HG03045 (cell line): ENCODE measurements at regions not wholly inside any gene's neighbourhood (a gene's known extent, or its start where the extent isn't known, plus 50 kb on each side); places are given as distances from the start of the nearest gene placed in this dataset.

Source experiments
- ATAC-seq: cut with Tn5 transposase; IDR thresholded peaks from one replicate; pipeline ENCODE4 v1.9.1; 2021; ENCODE audit warnings: mild to moderate bottlenecking, moderate library complexity; ENCODE audit not compliant: unreplicated experiment

GRCh38 chr3:59593380-59593779 is 543.6 kb upstream of the CFAP20DC start:
- no peak for ATAC-seq

- ATAC-seq: no peak
These were observed 531.2 kb upstream of the CFAP20DC start for GRCh38 chr3:59580996-59581395.

GRCh38 chr3:59580499-59580898 is 530.7 kb upstream of the CFAP20DC start:
- ATAC-seq: no peak

GRCh38 chr3:59578129-59578528 is 528.3 kb upstream of the CFAP20DC start:
- ATAC-seq: no peak

DNA sequence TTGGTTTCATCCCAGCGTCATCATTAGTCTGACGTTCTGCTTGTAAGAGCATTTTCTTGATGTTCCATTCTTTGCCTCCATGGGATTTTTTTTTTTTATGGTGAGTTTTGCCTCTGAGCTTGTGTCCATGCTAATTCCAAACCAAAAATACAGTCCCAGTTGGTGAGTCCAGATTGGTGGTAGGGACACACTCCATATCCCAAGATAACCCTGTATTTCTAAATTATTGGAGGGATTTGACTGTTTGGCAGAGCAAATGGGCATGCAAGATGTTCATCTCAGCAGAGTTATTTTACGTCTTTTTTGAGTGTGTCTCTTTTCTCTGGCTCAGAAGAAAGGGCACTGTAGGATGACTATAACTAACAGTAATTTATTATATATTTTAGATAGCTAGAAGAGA is 526.8 kb upstream of the CFAP20DC start:
- ATAC-seq: no peak

- ATAC-seq: peak; percentile 66
These were observed 525.5 kb upstream of the CFAP20DC start for GRCh38 chr3:59575113-59576001.

GRCh38 chr3:59573911-59574310 is 524.1 kb upstream of the CFAP20DC start:
- ATAC-seq: no peak

GRCh38 chr3:59572106-59572505 is 522.3 kb upstream of the CFAP20DC start:
- ATAC-seq: no peak

GRCh38 chr3:59570806-59571205 is 521.0 kb upstream of the CFAP20DC start:
- no peak for ATAC-seq

DNA sequence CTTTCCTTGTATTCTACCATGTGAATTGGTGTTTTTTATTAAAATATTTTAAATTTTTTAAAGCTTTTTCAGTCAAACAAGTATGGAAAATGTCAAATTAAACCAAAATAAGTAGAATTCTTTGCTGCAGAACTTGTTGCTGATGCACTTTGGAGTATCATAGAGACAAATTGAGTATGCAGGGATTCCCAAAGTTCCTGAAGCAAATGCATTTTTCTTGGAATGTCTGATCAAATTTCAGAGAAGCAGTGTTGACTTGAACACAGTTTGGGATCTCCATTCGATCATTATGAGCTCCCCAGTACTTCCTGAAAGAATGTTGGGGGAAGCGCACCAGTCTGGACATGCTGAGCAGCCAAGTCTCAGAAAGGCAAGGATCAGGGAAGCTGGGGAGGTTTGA is 517.8 kb upstream of the CFAP20DC start:
- no peak for ATAC-seq

GRCh38 chr3:59566481-59566975 is 516.7 kb upstream of the CFAP20DC start:
- ATAC-seq: peak; percentile 99

GRCh38 chr3:59565125-59565524 is 515.3 kb upstream of the CFAP20DC start:
- no peak for ATAC-seq

GRCh38 chr3:59563966-59564365 is 514.1 kb upstream of the CFAP20DC start:
- ATAC-seq: no peak

- no peak for ATAC-seq
These were observed 513.3 kb upstream of the CFAP20DC start for GRCh38 chr3:59563072-59563605.

DNA sequence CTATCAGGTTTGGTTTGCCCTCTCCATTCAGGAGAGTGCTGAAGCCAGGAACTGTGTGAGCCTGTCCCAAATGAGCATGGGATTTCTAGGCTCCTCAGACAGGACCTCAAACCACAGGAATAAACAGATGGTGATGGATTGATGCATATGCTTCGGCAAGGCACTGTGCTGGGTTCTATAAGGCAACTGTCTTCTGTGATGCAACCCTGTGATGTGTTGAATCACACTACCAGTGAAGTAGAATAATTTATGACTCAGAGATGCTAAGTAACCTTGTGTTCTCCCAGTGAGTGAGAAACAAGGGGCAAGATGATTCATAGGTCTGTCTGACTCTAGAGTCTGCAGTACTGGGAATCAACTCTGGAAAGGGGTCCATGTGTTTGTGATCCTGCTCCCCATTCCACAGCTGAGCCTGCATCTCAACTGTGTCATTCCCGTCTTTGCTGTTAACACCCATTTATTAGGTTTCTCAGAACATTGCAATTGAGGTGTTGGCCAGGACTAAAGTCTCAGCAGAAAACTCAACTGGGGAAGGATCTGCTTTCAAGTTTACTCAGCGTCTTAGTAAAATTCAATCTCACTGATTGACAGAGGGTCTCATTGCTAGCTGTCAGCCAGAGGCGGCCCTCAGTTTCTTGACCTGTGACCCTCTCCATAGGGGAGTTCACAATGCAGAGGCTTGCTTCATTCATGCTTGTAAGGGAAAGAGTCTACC is 510.1 kb upstream of the CFAP20DC start:
- no peak for ATAC-seq

DNA sequence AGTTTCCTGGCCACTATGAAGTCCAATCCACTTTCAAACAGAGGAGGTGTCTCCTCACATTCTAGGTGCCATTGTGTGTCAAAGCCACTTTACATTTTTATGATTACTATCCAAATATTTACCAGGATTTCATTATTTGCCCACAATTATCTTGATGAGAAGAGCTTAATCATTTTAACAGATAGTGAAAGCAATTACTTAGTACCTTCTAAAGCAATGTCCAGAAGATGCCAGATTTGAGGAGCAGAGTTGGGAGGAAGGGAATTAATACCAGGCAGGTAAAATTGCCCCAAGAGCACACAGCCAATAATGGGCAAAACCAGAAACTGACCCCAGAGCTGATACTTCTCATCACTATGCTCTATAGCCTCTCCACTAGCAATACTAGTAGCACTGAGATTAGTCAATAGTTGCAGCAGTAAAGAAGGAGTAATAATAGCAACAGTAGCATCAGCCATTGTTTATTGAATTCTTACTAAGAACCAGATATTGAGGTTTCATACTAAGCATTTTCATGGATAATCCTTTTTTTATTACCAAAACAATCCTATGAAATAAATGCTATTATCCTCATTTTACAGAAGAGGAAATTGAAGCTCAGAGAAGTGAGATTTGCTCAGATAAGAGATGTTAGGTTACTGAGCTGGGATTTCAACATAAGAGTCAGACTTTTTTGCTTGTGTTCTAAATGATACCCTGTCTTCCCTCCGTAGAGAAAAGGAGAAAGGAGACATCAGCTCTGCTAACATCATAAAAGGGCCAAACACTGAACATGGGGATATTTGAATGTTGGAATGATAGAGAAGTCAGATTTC is 509.3 kb upstream of the CFAP20DC start:
- ATAC-seq: no peak

GRCh38 chr3:59555593-59556315 is 505.9 kb upstream of the CFAP20DC start:
- no peak for ATAC-seq

GRCh38 chr3:59553076-59553475 is 503.3 kb upstream of the CFAP20DC start:
- no peak for ATAC-seq

GRCh38 chr3:59551834-59552233 is 502.0 kb upstream of the CFAP20DC start:
- no peak for ATAC-seq

- ATAC-seq: no peak
These were observed 500.1 kb upstream of the CFAP20DC start for GRCh38 chr3:59549962-59550361.
